Activated CD4-positive, alpha-beta T cell treated with anti-CD3 and anti-CD28 coated beads, Interleukin-2, Interleukin-6, amounts not matched to agents 100 ng/mL and 50 ng/mL, durations not matched to agents 16 hours and 8 hours (primary cell): ENCODE measurements at regions not wholly inside any gene's neighbourhood (a gene's known extent, or its start where the extent isn't known, plus 50 kb on each side); places are given as distances from the start of the nearest gene placed in this dataset.
"Not testable (repeated sequence)": the region's sequence is repeated elsewhere in the genome, so short reads cannot be mapped to it uniquely, and the experiment has no call there.

Experiments
- DNase-seq: peaks from one replicate; pipeline ENCODE4 v3.0.0-alpha.2; 2020

DNA sequence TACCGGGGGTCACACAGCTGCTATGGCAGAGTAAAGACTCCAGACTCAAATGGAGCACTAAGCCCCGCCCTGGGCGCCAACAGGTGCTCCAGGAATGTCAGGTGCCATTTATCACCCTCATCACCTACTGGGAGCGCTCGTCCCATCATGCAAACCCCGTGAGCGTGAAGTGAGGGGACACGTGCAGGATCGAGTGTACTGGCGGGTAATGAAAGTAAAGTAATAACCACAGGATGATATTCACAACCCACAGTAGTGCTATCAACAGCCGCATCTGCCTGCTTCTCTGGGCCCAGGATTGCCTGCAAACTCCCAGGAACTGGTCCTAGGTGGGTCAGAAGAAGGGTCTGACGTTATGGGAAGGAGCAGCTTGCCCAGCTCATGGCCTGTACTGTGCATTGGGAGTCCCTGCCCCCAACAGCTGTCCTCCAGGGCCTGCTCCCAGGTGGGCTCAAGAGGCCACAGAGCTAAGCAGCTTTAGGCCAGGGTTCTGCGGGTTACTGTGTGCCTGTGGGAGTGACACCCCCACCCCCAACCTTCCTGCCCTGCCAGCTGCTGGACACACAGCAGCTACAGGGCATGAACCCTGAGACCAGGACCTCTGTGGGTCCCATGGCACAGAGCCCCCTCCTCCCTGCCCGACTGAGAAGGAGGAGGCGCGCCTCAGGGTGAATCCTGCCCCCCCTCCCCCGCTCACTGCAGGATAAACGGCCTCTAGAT is 120.5 kb upstream of the SULF2 start:
- no peak for DNase-seq

DNA sequence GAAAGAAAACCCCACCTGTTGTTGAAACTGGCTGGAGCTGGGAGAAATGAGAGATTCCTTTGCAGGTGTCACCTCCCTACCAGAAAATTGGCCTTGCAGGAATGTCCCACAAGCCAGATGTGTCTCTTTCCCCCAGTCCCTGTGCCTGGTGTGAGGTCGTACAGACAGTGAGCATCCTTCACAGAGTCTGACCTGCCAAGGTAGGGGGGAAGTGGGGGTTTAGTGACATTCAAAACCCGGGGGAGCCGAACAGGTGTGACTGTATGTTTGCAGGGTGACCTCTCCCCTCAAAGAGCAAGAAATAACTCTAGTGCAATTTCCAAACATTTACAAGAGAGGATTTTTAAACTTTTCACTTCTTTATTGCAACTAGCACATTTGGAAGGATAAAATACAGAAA is 117.7 kb upstream of the SULF2 start:
- DNase-seq: not testable (repeated sequence)

DNA sequence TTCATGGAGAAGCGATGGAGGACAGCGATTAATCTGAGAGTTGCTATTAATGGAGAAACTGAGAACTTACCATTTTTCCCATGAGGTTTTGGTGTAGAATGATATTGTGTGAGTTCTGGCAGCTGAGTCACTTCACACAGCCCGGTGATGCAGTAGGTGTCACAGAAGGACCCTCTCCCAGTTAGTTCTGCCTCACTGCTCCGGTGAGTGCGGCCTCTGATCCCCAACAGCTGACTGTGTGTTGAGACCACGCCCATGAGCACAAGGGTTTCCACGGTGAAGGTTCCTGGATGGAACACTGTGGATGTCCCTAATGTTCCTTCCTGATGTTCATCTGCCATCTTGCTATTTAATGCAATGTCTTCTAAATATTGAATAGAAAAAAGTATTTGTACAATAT is 114.0 kb upstream of the SULF2 start:
- not testable (repeated sequence) for DNase-seq

DNA sequence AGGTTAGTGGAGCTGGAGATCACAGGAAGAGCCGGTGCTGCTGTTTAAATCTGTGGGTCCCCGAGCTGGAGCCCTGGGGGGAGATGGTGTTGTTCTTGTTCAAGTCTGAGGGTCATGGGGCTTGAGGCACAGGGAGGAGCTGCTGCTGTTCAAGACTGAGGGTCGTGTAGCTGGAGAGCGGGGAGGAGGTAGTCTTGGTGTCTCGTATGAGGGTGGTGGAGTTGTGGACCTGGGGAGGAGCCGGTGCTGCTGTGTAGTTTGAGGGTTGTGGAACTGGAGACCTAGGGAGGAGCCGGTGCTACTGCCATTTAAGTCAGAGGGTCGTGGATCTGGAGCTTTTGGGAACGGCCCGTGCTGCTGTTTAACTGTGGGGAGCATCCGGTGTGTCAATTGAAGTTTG is 112.2 kb upstream of the SULF2 start:
- no peak for DNase-seq

DNA sequence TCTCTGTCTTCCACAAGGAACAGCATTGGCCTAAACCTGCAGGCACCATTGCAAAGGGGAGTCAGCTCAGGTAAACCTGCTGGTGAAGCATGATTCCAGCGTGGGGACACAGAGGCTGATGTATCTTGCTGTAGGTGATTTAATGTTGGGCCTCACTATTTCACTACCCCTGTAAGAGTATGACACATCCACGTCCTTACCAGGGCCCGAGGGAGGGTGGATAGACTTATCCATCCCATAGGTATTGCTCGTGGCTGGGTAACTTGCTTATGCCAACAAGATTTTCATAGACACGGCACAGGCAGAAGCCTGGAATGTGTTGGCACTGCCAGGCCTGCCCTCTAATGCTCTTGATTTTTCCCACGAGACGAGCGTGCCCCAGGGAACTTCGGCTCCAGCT is 107.4 kb upstream of the SULF2 start:
- not testable (repeated sequence) for DNase-seq

DNA sequence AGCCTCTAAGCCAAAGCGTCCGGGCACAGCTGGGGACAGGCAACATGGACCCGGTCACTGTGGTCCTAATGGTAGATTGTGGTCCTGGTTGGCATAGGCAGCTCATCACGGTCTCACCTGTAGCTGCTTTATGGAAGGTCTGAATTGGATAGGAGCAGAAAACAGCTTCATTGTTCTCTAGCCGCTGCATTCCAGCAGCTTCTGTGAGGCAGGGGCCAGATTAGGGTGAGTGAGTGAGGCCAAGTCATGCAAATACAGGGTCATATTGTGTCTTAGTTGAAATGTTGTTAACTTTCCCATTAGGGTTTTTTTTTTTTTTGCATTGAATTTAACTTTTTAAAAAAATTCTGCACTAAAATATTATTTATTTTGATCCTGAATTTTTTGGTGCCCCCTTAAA is 105.4 kb upstream of the SULF2 start:
- not testable (repeated sequence) for DNase-seq

DNA sequence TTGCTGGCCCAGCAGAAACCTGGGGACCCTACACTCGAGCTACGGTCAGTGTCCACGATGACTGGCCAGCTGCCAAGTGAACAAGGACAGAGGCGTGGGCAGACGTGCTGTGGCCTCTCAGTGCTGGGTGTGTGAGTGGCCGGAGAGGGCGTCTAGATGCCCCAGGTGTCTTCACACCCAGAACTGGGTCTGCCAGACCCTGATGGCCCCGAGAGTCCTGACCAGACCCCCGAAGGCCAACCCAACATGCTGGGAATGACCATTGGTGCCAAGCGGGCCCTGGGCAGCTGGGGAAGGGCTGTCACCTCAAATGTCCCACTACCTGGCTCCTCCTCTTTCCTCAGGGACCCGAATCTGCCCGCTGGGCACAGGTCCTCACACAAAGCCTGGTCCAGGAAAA is 104.5 kb upstream of the SULF2 start:
- not testable (repeated sequence) for DNase-seq

DNA sequence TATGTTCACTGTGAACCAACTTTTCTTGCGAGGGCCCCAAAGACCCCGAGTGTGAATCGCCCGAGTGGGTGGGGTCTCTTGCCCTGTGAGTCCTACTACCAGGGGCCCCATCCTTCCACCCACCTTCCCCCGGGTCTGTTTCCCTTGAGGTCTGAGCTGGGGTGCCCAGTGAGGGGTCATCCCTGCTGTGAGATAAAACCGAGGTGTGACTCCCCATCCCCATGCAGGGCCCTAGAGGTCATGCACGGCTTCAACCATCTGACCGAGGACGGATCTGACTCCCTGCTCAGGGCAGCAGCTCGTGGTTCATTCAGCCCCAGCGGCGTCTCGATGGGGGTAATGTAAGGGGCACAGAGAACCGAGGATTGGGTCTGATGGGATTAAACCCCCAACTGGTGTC is 103.1 kb upstream of the SULF2 start:
- DNase-seq: no peak

DNA sequence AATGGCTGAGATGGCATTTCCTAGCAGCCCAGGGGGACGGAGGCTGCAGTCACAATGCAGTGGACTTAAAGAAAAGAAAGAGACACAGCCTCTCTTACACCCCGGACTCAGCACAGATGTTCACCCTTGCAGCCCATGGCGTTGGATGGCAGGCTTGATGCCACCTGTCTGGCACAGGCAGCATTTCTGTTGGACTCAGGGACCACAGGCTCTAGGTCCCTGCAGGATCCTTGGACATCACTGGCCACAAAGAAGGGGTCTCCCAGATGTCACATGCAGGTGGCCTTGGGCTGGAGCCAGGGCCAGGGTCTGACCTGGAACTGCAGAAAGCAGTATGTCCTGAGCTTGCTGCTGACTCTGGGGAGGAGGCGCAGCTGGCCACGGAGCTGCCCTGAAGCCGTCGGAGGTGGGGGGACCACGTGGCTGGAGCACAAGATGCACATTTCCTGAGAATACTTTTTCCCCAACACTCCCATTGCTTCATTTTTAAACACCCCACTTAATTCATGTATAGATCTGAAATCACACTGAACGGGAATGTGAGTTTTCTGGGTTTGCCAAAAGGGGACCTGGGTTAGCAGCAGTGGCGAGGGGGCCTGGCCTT is 102.3 kb upstream of the SULF2 start:
- DNase-seq: no peak

DNA sequence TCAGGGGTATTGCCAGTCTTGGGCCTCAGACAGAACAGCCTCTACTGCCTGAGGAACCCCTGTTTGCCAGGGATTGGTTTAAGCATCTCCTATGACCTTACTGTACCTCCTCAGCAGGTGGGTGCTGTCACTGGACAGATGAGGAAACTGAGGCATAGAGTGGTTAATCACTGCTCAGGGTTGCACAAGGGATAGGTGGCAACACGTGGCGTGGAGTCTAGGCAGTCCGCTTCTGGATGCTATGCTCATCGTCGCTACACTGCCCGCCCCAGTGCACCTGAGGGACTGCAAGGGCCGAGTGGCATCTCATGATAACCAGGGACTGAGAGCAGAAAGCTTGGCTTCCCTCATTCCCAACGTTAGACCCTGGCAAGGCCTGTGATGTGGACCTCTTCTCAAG is 101.8 kb upstream of the SULF2 start:
- no peak for DNase-seq

DNA sequence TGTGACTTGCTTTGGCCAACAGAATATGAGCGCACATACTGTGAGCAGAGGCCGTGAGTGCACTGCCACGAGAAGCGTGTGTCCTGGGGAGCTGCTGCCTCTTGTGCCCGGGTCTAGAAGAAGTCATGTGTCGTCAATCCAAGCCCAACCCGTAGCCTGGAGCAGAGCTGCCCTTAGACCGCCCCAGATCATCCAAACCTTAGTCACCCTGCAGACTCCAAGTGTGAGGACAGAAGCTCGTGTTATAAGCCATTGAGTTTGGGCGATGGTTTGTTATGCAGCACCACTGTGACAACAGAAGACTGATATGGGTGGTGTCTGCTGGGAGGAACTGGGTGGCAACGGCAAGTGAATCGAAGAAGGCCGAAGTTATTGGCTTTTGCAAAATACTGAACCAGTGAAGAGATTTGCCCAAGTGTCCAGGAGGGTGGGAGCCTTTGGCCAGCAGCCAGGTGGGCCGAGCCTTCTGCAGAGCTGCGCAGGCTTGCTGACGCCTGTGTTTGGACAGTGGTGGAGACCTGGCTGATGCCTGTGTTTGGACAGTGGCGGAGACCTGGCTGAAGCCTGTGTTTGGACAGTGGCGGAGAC is 101.3 kb upstream of the SULF2 start:
- DNase-seq: no peak

DNA sequence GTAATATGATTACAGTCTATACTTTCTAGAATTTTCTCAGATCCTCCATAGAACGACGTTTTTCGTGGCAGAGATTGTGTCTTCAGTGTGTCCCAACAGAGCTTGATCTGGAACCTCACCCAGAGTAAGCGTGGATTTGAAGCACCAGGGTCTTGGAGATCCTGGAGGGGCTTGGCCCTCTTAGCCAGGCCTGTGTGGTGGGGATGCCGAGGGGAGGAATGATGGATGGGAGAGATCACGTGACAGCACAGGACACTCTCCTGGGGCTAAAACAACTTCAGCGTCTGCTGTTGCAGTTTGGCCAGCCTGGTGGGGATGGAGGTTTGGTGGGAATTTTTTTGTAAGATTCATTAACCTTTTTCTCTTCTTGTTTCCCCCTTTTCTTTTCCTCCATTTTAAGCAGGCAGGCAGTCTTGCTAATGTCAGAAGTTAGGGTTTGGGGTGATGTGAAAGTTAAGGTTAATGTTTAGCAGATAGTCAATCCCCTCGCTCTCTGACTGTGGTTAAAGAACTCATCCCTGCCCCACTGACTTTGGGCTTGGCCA is 100.7 kb upstream of the SULF2 start:
- DNase-seq: no peak

DNA sequence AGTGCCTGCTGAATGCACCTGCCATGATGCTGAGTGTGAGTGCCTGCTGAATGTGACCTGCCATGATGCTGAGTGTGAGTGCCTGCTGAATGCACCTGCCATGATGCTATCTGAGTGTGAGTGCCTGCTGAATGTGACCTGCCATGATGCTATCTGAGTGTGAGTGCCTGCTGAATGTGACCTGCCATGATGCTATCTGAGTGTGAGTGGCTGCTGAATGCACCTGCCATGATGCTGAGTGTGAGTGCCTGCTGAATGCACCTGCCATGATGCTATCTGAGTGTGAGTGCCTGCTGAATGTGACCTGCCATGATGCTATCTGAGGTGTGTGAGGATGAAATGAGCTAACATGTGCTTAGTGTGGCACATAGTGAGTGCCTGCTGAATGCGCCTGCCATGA is 98.7 kb upstream of the SULF2 start:
- not testable (repeated sequence) for DNase-seq

DNA sequence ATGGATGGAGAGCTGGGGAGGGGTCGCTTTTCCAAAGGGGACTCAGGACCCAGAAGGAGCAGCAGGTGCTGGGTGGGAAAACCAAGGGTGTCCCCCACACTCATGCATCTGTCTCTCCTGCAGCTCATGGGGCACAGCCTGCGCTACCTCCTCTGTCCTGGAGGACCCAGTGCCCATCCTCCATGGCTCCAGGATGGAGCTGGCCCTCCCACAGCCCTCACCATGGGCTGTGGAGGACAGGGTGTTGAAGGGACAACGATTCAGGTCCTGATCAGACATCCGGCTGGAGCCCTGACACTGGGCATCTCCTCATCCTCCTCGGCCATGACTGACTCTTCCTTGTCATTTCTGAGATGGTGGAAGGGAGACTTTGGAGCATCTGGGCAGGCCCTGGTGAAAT is 97.9 kb upstream of the SULF2 start:
- DNase-seq: no peak

DNA sequence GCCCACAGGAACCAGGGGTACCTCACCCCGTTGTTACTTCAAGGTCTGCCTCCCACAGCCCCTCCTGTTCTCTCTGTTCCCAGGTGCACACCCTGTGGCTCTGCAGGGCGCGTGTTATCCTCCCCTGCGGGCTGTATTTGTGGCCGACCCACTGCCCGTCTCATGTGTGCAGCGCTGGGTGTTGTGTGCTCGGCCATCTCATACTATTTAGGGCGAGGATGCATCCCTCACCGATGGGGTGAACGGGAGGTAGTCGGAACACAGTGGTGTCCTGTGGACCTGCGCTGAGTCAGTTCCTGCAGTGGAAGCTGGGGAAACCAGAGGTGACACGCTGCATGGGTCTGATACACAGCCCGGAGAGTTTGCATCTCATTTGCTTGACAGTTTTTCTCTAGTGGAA is 94.5 kb upstream of the SULF2 start:
- no peak for DNase-seq

DNA sequence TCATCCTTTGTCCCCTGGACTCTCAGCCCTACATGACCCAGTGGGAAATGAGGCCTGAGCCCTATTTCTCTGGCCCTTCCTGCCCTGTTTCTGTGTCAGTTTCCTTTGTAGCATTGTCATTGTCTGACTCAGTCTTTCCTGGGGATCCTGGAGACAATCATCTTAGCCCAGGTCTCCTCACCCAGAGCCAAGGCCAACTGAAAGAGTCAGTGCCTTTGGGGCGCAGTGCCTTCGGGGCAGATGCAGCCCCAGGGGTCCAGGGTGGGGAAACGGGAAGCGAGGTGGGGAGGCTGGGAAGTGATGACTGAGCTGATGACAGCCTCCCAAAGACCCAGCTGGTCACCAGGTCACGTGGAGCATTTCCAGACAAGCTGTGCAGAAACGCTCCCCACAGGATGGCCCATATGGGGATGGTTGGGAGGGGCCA is 93.3 kb upstream of the SULF2 start:
- DNase-seq: no peak

DNA sequence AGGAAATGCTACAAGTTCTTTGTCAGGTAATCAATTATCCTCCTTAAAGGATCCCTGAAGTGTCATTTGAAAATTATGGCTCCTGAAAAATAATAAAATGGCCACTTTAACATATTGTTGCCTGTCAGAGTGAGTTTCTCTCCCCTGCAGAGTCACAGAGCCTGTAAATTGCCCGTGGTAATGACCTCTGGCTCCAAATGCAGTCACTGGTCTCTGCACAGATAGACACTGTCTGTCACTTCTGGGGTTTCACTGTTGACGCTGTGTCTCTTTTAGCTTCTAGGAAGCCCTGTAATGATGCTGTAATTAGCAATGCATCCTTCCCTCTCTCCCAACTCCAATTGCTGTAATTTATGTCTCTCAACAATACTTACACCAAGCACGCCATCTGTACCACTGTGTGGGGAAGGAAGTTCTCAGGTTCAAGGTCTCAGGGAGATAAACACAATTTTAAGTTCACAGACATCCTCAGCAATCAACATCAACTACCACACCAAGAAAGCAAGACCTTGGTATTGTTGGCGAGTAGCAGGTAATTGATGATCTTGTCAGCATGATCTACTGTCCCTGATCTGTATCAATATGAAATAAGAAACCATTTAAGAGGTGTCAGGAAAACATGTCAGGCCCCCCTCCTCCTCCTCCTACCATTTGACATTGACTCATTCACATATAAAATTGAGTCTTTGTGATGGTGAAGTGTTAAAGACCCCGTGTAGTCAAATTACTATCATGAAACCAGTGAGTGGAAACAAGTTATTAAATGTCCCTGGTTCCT is 91.2 kb upstream of the SULF2 start:
- no peak for DNase-seq

DNA sequence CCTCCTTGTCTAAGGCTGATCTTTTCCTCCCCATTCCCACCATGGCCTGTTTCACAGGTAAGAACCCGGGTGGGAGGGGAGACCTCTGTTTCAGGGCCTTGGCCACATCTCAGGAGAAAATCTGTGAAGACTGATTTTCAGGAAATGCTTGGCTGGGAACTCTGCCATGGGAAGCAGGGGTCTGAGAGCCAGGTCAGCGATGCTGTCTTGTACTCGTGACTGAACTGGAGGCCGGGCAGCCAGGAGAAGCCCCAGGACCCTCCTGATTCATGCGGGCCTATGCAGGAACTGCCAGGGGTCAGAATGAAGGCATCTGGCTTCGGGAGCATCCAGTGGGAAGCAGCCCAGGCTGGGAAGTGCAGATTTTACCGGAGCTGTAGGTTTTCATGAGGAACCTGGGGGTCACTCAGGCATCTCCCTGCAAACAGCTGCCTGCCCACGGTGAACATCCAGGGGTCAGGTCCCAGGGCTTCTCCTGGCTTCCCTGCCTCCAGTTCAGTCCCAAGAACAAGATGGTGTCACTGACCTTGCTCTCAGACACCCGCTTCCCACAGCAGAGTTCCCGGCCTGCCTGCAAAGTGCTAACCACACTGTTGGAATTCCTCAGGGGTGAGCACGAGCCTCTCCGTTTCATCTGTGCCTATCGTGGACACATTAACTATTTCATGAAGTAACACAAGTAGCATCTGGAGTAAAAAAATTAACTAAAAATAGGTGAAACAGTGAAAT is 90.2 kb upstream of the SULF2 start:
- no peak for DNase-seq

DNA sequence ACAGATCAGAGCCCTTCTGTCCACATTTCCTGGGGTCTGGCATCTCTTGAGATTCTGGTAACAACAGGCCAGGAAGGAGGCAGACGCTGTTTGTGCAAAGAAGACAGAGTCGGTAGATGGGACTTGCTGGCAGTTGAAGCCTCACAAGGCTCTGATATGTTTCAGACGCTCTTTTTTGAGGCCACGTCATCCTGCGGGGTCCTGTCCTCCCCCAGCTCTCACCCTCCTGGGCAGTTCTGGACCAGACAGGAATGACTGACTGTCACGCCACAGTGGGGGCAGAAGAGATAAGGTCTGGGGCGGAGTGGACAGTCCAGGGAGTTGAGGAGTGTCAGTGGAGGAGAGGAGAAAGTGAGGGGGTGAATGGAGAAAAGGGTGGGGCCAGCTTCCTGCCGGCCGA is 87.1 kb upstream of the SULF2 start:
- DNase-seq: no peak

DNA sequence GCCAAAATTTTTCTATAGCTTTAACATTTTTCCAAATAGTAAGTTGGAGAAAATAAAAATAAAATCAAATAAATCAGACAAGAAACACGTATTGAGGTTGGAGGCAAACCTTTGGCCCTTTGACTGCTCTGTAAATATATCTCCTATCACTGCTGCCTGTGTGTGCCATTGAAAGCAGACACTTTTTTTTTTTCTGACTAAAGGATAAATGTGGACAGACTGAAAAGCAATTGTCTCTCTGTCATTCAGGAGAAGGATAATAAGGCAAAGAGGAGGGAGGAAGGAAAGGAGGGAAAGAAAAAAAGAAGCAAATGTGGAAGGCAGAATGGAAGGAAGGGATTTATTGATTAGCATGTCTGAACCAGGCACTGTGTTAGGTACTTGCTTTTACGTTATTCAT is 85.2 kb upstream of the SULF2 start:
- DNase-seq: no peak

DNA sequence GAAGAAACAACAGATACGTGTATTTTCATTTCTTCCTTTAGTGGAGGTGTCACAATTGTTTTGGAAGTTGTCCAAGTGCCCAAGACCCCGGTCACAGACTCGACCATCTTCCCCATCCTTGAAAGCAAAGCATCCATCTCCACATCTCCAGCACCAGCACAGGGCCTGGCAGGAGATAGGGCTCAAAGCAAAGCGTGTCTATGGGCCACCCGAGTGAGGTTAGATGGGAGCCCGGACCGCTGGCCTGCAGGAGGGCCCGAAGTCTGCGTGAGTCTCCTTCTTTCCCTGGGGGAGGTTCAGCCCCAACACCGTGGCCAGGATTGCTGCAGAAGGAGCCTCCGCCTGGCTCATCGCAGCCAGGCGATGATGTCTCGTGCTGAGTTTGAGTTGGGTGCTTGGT is 83.5 kb upstream of the SULF2 start:
- no peak for DNase-seq

DNA sequence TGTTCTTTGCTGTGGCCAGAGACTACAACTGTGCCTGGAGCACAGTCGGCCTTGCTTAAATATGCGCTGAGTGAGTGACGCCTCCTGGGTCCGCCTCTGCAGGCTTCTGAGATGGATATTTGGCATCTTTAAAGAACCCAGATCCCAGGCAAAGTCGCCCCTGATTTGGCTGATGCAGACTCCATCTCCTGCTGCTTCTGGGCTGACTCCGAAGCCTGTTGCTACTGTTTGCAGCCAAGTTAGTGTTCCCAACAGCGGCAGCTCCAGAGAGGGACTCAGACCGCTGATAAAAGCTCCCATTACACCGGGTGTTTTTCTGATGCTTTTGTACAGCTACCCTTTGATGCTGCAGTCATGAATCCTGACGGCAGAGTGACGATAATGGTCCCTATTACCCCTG is 83.0 kb upstream of the SULF2 start:
- DNase-seq: no peak

DNA sequence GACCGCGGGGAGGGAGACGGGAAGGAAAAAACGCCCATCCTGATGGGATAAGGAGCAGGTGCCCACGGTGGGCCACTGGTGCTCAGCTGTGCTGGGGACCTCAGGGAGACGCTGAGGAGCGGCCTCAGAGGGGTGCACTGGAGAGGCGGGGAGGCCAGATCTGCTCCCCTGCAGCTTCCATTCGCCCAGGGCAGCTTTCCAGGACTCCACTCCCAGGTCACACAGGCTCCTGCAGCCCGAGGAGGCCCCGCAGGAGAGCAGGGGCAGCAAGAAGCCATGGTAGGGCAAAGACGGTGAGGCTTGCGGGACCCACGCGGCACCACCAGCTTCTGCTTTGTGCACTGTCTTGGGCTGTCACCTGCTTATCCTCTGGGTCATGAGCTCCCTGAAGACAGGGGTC is 82.5 kb upstream of the SULF2 start:
- no peak for DNase-seq
